GM18868 (cell line): ENCODE measurements at regions not wholly inside any gene's neighbourhood (a gene's known extent, or its start where the extent isn't known, plus 50 kb on each side); places are given as distances from the start of the nearest gene placed in this dataset.

Source experiments
- ATAC-seq: cut with Tn5 transposase; IDR thresholded peaks from one replicate; pipeline ENCODE4 v1.9.1; 2021; ENCODE audit warnings: mild to moderate bottlenecking, moderate library complexity; ENCODE audit not compliant: unreplicated experiment

- ATAC-seq, result no peak
These were observed 95.1 kb downstream of the FASLG start for GRCh38 chr1:172753964-172754363.

DNA sequence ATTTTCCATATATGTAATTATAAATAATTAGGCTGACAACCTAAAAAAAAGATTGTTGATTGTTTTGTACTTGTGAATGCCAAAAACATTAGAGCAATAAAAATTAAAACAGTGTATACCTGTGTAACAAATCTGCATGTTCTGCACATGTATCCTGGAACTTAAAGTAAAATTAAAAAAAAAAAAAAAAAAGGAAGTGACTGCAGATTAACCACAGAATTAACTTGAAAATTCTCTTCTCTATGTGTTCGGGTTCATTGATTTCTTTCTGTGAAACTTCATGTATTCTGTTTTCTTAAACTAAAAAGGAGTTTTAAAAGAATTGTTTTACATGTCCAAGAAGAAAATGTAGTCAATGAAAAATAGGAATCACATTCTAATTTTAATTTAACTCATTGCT, 95.7 kb downstream of the FASLG start:
- no peak for ATAC-seq

DNA sequence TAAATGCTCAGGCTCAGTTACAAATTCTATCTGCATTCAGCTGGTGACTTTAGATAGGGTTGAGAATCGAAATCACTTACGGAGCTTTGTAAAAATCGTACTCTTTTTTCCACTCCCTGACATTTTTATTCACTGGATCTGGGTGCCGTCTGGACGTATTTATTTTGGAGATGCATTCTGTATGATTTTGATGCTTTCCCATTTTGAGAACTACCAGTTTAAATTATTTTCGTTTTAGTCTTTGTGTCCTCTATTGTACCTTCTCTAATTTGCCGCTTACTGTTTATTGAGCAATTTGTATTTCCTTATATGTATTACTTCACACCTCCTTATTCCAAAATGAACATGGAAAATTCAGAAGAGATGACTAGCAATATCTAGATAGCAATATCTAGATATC, 96.2 kb downstream of the FASLG start:
- ATAC-seq, result no peak

- ATAC-seq, result no peak
These were observed 97.1 kb downstream of the FASLG start for GRCh38 chr1:172756024-172756423.

DNA sequence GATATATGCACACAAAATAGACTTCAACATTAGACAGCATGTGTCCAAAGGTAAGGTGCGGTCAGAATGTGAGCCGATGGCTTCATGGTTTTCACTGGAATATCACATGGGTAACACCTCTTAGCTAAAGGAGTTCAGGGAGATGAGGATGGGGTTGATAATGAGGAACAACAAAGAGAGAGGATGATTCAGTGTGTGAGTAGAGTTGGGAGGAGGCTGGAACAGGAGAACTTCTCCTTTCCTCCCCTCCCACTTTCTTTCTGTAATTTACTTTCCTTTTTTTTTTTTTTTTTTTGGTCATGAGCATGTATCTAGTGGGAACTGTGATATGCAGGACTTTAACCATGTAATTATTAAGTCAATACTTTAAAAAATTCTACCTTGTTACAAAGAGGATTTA, 99.4 kb downstream of the FASLG start:
- no peak for ATAC-seq

- no peak for ATAC-seq
These were observed 101.2 kb downstream of the FASLG start for GRCh38 chr1:172760121-172760520.

DNA sequence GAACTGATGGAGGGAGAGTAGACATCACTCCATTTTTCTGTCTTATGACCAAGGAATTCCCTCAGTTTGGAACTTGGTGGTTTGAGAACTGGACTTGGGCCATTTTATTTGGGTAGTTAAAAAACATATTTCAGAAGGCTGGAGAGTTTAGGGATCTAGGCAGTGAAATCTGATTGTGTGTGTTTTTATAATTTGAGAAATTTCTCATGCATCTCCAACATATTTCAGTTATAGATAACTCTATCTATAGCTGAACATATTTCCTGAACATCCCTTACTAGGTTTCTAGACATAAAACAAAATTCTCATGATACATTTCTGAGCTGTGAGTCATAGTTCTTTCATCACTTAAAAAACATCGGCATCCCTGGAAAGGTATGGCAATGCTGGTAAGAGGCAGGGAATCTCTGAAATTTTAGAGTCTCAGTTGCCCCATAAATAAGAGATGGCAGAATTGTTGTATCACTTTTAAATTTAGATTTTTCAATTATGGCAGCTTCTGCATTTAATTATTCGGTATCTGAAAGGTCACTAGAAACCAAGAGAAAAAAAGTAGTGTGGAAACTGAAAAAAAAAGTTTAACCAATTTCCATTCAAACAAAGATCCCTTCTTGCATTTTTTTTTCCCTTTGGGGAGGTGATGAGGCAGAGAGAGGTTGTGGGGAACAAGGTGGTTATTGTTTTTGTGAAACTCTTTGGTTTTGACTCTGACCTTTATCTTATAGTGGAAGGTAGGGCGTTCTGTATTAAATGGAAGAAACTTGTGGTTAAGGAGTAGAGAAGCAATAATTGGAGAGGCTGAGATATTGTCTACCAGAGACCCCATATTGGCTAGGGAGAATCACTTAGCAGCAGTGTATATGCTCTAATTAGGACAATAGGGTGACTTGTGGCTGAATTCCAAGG, 102.9 kb downstream of the FASLG start:
- ATAC-seq, result no peak

DNA sequence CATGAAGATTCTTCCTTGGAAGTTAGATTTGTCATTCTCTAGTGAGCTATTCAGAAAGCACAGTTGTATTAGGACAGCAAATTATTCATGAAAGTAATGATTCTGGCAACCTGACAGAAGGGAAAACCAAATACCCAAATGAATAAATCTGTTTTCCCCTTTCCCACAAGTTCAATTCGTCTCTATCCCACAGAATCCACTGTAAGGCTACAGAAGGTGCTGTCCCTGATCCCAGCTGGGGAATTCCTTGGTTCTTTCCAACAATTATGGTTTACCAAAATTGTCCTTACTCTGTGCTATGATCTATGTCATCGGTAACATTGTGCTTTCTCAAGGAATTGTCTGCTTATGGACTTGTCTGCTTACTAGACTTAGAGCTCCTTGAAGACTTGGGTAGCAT, 104.2 kb downstream of the FASLG start:
- no peak for ATAC-seq

- ATAC-seq, result no peak
These were observed 105.5 kb downstream of the FASLG start for GRCh38 chr1:172764378-172764777.

DNA sequence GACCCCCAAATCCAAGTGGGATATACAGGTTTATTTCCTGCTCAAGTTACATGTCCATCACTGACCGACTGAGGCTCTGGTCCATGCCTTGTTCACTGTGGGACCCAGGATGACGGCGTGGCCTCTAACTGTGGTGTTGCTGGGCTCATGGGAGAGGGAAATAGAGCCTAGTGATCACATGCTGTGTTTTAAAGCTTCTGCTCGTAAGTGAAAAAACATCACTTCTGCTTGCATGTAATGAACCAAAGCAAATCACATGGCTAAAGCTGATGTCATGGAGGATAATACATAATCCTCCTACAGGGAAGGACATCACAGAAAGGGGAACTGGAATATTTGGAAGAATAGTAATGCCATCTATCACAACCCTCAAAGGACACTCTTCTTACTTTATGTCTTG, 107.6 kb downstream of the FASLG start:
- no peak for ATAC-seq

GRCh38 chr1:172770071-172770470, 111.2 kb downstream of the FASLG start:
- ATAC-seq, result no peak

DNA sequence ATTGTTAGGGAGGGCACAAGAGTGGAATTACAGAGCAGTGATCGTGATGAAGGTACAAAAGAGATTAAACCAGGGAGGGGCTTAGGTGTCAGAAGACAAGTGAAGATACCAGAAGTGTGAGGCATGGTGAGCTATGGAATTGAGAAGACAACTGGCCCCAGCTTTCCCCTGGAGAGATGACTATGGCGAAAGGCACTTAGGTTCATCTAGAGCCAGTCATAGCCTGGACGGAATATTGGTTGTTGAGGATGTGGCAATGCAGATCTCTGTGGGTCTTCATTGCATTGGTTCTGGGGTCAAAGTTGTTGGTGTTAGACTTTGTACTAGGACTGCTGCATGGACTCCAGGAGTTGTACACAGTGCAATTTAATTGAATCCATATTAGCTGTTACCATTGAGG, 115.7 kb downstream of the FASLG start:
- no peak for ATAC-seq

DNA sequence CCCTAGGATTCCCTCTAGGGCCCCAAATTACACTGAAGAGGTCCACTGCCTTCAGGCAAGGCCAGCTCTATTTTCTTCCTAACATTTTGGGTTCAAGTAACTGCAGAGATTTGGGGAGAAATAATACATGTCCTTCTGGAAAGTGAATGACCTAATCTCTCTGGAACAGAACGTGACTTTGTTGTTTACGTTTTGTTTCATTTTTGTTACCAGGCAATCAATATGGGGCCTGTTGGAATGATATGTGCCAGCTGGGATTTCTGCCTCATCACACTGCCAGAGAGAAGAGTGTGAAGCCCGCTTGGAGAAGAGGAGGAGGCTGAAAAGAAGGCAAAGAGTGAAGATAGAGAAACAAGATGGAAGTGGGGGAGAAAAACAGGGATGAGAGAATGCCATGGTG, 116.7 kb downstream of the FASLG start:
- no peak for ATAC-seq

DNA sequence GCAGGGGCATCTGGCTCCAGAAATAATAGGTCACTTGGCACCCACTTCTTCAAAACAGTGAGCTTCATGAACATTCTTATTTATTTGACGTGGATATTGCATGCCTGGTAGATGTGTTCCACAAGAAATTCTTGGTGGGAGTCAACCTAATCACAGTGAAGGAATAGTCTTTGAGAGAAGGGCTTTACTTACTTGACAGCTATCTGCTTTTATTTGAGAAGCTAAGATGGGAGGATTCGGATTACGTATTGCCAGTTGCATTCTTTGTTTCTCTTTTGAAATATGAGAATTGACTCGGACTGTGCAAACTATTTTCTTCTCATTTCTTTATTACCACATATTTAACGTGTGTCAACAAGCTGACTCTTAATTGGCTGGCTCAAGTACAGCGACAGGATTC, 117.2 kb downstream of the FASLG start:
- no peak for ATAC-seq

GRCh38 chr1:172777767-172778166, 118.9 kb downstream of the FASLG start:
- ATAC-seq, result no peak

DNA sequence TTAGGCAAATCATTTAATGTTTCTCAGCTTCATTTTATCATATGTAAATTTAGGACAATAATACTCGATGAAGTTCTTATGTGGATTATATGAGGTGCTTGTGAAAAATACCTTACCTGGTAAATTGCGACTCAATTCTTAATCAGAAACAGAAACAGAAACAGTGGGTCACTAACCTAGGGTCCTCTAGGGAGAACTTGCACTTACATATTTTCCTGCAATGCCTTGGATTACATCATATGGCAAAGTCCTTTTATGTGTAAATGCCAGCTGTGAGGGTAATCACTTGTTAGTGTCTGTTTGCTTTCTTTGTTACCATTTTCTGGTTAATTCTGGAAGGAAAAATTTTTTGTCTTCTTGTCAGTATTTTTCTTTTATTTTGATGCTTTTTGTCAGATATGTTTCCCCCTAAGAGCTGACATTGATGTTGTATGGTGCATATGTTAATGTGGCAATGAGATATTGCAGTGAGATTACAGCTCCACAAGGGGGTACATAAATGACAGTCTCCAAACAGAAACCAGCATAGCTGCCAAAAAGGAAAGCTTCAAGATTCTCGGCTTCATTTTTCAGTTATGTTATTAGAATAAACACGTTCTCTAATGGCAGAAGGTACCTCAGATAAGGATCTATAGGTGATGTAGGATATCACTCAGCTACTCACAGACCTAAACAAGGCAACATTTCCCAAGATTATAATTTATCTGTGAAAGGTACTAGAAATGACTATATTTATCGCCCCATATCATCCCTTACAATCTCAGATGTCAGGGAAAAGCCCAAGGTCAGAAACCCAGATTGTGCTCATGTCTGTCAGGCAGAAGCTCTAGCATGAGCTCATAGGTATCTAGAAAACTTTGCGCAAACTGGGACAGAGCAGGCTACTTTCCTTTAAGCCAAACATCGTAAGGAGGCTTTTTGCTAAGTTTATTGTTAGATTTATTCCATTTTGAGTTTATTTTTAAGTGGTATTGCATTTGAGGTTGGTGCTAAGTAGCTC, 119.9 kb downstream of the FASLG start:
- peak; percentile 75 for ATAC-seq

DNA sequence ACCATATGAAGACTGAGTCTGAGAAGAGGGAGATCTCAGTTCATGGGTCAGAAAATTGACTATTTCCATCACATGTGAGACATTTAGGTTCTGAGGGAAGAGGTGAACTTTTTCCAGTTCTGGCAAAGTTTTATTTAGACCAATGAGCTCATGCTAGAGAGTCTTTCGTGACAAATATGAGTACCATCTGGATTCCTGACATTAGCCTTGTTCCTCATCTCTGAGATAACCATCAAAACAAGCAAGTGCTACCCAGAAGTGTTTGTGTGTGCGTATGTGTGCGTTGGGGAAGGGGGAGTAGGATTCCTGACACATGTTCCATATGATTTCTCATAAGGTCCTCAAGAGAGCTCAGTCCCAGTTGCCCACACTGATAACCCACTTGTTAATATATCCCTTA, 120.6 kb downstream of the FASLG start:
- ATAC-seq, result no peak

GRCh38 chr1:172781513-172782140, 122.7 kb downstream of the FASLG start:
- no peak for ATAC-seq

DNA sequence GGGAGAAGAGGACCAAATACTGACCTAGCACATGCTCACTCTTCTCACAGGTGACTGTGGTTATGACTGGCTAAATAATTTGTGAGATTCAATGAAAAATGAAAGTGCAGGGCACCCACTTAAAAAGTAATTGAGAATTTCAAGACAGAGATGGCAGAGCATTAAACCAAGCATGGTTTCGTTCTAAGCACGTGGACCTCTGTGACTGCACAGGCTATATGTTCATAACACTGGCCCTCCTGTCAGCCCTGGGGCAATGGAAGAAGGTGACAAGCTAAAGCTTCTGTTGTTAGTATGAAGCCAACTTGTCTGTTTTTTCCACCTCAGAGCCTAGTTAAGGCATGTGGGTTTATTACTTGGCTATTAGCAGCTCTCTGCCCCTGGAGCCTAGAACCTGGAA, 130.9 kb downstream of the FASLG start:
- ATAC-seq, result no peak

DNA sequence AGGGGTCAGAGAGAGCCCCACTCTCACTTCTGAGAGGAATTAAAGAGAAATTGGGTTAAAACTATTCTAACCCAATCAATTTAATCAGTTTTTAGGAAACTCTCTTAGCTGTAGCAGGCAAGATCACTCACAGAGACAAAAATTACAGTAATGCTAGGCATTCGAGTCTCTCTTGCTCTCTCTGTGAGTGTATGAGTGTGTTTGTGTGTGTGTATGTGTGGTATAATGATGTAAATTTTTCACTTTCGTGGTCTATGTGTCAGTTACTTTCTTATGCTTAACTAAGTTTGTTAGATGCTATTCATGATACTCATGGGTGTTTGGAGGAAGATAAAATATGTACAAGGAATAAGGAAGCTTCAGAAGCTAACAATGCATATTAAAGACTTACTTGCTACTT, 131.3 kb downstream of the FASLG start:
- no peak for ATAC-seq

- ATAC-seq, result no peak
These were observed 134.9 kb downstream of the FASLG start for GRCh38 chr1:172793823-172794222.
